Skeletal muscle tissue (tissue), 3 donors: ENCODE measurements at regions not wholly inside any gene's neighbourhood (a gene's known extent, or its start where the extent isn't known, plus 50 kb on each side); places are given as distances from the start of the nearest gene placed in this dataset.

Experiments used
- H3K27ac ChIP-seq: one replicate; pipeline ENCODE4 v1.7.0; 2013; ENCODE audit warnings: mild to moderate bottlenecking, low read depth, low read length, inconsistent platforms
- H3K27me3 ChIP-seq, 3 donors: one replicate each; pipeline ENCODE4 v1.7.0; 2013; ENCODE audit warnings: low read length in 3 of 3; ENCODE audit not compliant: control insufficient read depth in 3 of 3, insufficient read depth in 3 of 3
- H3K36me3 ChIP-seq, 3 donors: one replicate each; pipeline ENCODE4 v1.7.0; 2013; ENCODE audit warnings: low read length in 3 of 3; ENCODE audit not compliant: control insufficient read depth in 3 of 3, insufficient read depth in 3 of 3
- H3K4me1 ChIP-seq, 3 donors: one replicate each; pipeline ENCODE4 v1.7.0; 2013; ENCODE audit warnings: low read length in 3 of 3, mild to moderate bottlenecking in 3 of 3; ENCODE audit not compliant: control insufficient read depth in 3 of 3, insufficient read depth in 3 of 3
- H3K4me3 ChIP-seq, 3 donors: one replicate each; pipeline ENCODE4 v1.7.0; 2013; ENCODE audit warnings: low read length in 3 of 3
- H3K9ac ChIP-seq, 3 donors: one replicate each; pipeline ENCODE4 v1.7.0; 2013; ENCODE audit warnings: low read length in 3 of 3, mild to moderate bottlenecking in 3 of 3, moderate library complexity in 2 of 3, low read depth in 1 of 3
- H3K9me3 ChIP-seq, 3 donors: one replicate each; pipeline ENCODE4 v1.7.0; 2013; ENCODE audit warnings: low read length in 3 of 3; ENCODE audit not compliant: control insufficient read depth in 3 of 3
- donor health status: Osteomylitis.

- H3K4me1 ChIP-seq: no peaks in the 10 kb centered on the region
Observed at GRCh38 chr2:41000374-41000773, 548.5 kb upstream of the SLC8A1 start.

GRCh38 chr2:41000906-41001305, 549.0 kb upstream of the SLC8A1 start:
- H3K4me3 ChIP-seq: no peak overlapping the region
- no peaks in the 10 kb centered on the region for H3K9me3 ChIP-seq
- H3K4me1 ChIP-seq: no peaks in the 10 kb centered on the region
- H3K9ac ChIP-seq: no peak overlapping the region
- H3K27ac ChIP-seq: no peak overlapping the region
- no peaks in the 10 kb centered on the region for H3K27me3 ChIP-seq
- H3K36me3 ChIP-seq: no peaks in the 10 kb centered on the region

More at GRCh38 chr2:41000374-41000773, 548.5 kb upstream of the SLC8A1 start:
- Histone ChIP-seq H3K27me3 (no peaks in the 10 kb centered on the region), H3K36me3 (no peaks in the 10 kb centered on the region), H3K9ac (no peak overlapping the region), H3K4me3 (no peak overlapping the region), H3K9me3 (no peaks in the 10 kb centered on the region), H3K27ac (no peak overlapping the region)

DNA sequence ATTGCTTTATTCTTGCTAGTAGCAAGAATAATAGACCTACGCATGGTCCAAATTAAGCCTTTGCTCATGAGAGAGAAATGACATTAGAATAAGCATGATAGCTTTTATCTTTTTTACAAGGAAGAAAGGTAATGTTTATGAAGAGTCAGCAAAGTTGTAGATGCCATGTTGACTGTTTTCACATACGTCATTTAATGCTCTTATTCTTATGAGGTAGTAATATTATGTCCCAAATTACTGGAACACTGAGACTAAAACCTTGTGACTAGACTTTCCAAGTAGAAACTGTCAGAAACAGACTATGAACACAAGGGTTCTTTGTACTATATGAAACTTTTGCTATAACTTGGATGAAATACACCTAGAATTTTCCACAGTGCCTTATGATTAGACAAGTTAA, 552.8 kb upstream of the SLC8A1 start:
- H3K9ac ChIP-seq: no peak overlapping the region
- H3K9me3 ChIP-seq: no peaks in the 10 kb centered on the region
- no peak overlapping the region for H3K4me3 ChIP-seq
- H3K36me3 ChIP-seq: no peaks in the 10 kb centered on the region
- H3K4me1 ChIP-seq: no peaks in the 10 kb centered on the region
- no peaks in the 10 kb centered on the region for H3K27me3 ChIP-seq
- H3K27ac ChIP-seq: no peak overlapping the region

DNA sequence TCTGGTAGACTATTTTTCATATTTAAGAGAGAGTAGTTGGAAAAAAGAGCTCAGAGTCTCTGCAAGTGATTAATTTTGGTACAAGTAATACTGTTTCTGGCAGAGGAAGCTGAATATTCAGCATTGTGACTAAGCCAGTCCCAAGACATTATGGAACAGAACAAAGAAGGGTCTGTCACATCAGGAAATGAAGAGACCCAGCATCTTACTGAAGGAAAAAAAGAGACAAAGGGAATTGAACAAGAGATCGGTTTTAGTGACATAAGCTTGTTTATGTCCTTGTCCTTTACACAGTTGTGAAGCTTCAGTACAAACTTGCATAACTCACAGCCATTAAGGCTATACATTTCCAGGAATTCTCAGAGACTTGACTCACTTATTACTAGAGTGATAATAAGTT, 568.5 kb upstream of the SLC8A1 start:
- Histone ChIP-seq H3K27ac (no peak overlapping the region), H3K27me3 (no peaks in the 10 kb centered on the region), H3K9me3 (no peaks in the 10 kb centered on the region), H3K9ac (no peak overlapping the region), H3K4me3 (no peak overlapping the region), H3K4me1 (no peaks in the 10 kb centered on the region), H3K36me3 (no peaks in the 10 kb centered on the region)

DNA sequence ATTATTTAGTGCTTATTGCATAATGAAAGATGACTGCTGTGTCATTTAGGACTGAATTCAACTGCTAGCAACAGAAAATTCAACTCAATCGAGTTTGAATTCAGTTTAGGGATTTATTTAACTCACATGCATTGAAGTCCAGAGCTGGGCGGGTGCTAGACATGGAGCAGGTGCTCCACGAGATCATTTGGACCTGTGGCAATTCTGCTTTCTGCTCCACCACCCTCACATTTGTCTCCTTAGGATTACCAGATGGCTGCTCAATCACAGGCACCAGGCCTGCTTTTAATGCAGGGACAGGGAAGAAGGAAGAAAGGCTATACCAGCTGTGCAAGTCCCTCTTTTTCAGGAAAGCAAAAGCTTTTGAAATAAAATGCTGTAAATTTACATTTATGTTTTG, 572.9 kb upstream of the SLC8A1 start:
- H3K27ac ChIP-seq: no peak overlapping the region
- no peaks in the 10 kb centered on the region for H3K4me1 ChIP-seq
- no peaks in the 10 kb centered on the region for H3K9me3 ChIP-seq

DNA sequence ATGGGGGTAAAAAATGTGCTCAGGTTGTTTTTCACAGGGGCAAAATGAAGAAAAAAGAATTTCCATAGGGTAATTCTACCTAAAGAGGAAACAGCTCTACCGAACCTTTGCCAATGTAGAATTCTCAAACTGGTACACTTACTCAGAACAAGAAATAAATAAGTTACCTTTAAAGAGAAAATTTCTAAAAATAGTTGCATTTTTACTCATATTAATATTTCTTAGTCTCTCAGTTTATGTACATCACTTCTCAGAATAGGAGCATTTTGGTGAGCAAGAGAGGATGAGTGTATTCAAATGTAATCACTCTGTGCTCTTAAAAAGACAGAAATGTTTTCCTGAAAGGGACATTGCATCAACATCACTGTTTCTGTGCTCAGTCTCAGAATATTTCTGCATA, 574.7 kb upstream of the SLC8A1 start:
- H3K36me3 ChIP-seq: no peaks in the 10 kb centered on the region
- H3K4me3 ChIP-seq: no peak overlapping the region

More for the DNA sequence above, 572.9 kb upstream of the SLC8A1 start:
- Histone ChIP-seq H3K9ac (no peak overlapping the region), H3K4me3 (no peak overlapping the region), H3K36me3 (no peaks in the 10 kb centered on the region), H3K27me3 (no peaks in the 10 kb centered on the region)

DNA sequence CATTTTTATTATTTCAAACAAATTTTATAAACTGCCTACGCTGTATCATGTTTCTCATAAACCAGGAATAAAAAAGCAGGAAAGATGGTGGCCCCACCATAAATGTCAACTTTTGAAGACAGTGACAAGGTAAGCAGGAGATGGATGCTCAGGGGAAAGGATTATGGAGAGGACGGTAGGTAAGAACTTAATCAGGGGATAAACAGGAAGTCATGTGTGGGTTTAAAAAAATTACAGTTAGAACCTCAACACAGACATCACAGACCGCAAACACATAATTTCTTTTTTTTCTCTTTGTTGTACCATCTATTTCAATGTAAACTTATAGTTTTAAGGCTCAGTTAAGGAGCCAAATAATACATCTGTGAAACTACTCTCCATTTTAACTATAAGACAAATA, 575.2 kb upstream of the SLC8A1 start:
- Histone ChIP-seq H3K4me3 (no peak overlapping the region), H3K9me3 (no peaks in the 10 kb centered on the region), H3K27me3 (no peaks in the 10 kb centered on the region), H3K36me3 (no peaks in the 10 kb centered on the region), H3K9ac (no peak overlapping the region), H3K27ac (no peak overlapping the region), H3K4me1 (no peaks in the 10 kb centered on the region)

More for the DNA sequence above, 574.7 kb upstream of the SLC8A1 start:
- Histone ChIP-seq H3K4me1 (no peaks in the 10 kb centered on the region), H3K9me3 (no peaks in the 10 kb centered on the region), H3K27me3 (no peaks in the 10 kb centered on the region), H3K9ac (no peak overlapping the region), H3K27ac (no peak overlapping the region)

GRCh38 chr2:41031282-41031681, 579.4 kb upstream of the SLC8A1 start:
- Histone ChIP-seq H3K27me3 (no peaks in the 10 kb centered on the region), H3K9ac (no peak overlapping the region), H3K4me3 (no peak overlapping the region), H3K9me3 (no peaks in the 10 kb centered on the region), H3K36me3 (no peaks in the 10 kb centered on the region), H3K4me1 (no peaks in the 10 kb centered on the region), H3K27ac (no peak overlapping the region)

DNA sequence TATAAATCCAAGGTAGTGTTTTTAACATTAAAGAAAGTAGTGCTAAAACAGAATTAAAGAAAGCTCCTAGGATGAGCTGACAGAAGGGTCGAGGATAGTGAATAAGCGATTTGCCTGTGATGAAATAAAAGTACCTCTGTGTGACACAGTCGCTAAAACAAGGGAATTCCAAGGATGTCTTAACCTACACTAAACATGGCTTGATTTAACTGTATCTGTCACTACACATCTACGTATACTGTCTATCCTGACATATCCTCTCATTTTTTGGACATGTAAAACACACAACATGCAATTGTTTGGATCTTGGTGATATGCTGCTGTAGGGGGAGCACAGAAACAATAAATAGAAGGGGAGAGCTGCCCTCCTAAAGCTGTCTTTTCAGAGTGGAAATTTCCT, 580.8 kb upstream of the SLC8A1 start:
- no peaks in the 10 kb centered on the region for H3K36me3 ChIP-seq
- no peaks in the 10 kb centered on the region for H3K27me3 ChIP-seq
- H3K9ac ChIP-seq: no peak overlapping the region
- H3K4me1 ChIP-seq: no peaks in the 10 kb centered on the region
- no peak overlapping the region for H3K27ac ChIP-seq
- no peak overlapping the region for H3K4me3 ChIP-seq
- no peaks in the 10 kb centered on the region for H3K9me3 ChIP-seq

- Histone ChIP-seq H3K36me3 (no peaks in the 10 kb centered on the region), H3K9me3 (no peaks in the 10 kb centered on the region), H3K4me1 (no peaks in the 10 kb centered on the region), H3K27me3 (no peaks in the 10 kb centered on the region), H3K9ac (no peak overlapping the region), H3K27ac (no peak overlapping the region), H3K4me3 (no peak overlapping the region)
Observed at GRCh38 chr2:41033127-41033526, 581.2 kb upstream of the SLC8A1 start.

DNA sequence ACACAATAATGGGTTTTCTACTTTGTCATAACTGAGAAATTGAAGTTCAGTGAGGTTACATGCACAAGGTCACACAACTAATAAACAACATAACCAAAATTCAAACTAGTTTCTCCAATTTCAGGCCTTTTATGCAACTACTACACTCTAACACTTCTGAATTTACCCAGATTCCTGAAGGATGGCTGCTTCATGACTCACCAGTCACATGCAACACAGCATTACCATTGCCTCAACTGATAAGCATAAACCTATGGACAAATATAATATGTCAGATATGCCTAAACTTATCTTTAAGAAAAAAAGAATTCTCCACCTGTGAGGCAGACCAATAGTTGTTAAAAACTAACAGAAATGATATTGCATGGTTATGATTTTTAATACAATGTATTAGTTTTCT, 586.5 kb upstream of the SLC8A1 start:
- no peaks in the 10 kb centered on the region for H3K9me3 ChIP-seq
- no peaks in the 10 kb centered on the region for H3K4me1 ChIP-seq
- no peaks in the 10 kb centered on the region for H3K36me3 ChIP-seq
- H3K4me3 ChIP-seq: no peak overlapping the region
- no peak overlapping the region for H3K27ac ChIP-seq
- H3K9ac ChIP-seq: no peak overlapping the region
- no peaks in the 10 kb centered on the region for H3K27me3 ChIP-seq
